ENCODE measurements at regions not wholly inside any gene's neighbourhood (a gene's known extent, or its start where the extent isn't known, plus 50 kb on each side); places are given as distances from the start of the nearest gene placed in this dataset.

- TF ChIP-seq FOXA1 (IDR thresholded peaks at IDR 0.05) (no peak), FOXA1 (CRISPR knock-in tag; IDR thresholded peaks at IDR 0.05) (no peak), CTCF (CRISPR knock-in tag; IDR thresholded peaks at IDR 0.05) (no peak), HIVEP1 (CRISPR knock-in tag; IDR thresholded peaks at IDR 0.05) (no peak), TMF1 (CRISPR knock-in tag; IDR thresholded peaks at IDR 0.05; ENCODE audit: low read depth) (no peak), NR2C2 (CRISPR knock-in tag; IDR thresholded peaks at IDR 0.05; ENCODE audit: borderline replicate concordance) (no peak), ZNF841 (CRISPR knock-in tag; IDR thresholded peaks at IDR 0.05; ENCODE audit: borderline replicate concordance) (no peak), ZC3H4 (CRISPR knock-in tag; IDR thresholded peaks at IDR 0.05; ENCODE audit: borderline replicate concordance) (no peak)
Observed at GRCh38 chr3:137694836-137695235, 69.3 kb upstream of the SOX14 start.

All from HepG2 (cell line).